ENCODE measurements at regions not wholly inside any gene's neighbourhood (a gene's known extent, or its start where the extent isn't known, plus 50 kb on each side); places are given as distances from the start of the nearest gene placed in this dataset.

DNA sequence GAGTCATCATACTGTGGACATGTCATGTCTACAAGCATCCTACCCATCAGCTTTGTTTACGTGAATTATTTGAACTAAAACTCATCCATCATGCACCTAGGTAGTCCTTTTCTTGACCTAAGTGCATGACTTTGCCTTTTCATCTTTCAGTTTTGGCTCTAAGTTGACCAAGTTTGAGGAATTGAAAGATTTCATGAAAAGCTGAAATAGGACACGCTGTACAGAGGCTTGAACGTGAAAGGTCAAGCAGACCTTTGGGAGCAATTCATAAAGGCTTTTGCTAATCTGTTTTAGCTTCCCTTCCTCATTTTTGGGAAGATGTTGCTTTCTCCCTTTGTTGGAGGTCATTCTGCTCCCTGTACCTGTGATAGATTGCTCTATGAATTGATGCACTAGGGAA, 55.1 kb upstream of the MLIP start:
- intact Hi-C loops (cut with DNase I) = no loop called here
- no peaks in the 10 kb centered on the region for H3K36me3 ChIP-seq
- no peak overlapping the region for H3K4me3 ChIP-seq
- no peaks in the 10 kb centered on the region for H3K27me3 ChIP-seq
- TF ChIP-seq, protein P1, sequence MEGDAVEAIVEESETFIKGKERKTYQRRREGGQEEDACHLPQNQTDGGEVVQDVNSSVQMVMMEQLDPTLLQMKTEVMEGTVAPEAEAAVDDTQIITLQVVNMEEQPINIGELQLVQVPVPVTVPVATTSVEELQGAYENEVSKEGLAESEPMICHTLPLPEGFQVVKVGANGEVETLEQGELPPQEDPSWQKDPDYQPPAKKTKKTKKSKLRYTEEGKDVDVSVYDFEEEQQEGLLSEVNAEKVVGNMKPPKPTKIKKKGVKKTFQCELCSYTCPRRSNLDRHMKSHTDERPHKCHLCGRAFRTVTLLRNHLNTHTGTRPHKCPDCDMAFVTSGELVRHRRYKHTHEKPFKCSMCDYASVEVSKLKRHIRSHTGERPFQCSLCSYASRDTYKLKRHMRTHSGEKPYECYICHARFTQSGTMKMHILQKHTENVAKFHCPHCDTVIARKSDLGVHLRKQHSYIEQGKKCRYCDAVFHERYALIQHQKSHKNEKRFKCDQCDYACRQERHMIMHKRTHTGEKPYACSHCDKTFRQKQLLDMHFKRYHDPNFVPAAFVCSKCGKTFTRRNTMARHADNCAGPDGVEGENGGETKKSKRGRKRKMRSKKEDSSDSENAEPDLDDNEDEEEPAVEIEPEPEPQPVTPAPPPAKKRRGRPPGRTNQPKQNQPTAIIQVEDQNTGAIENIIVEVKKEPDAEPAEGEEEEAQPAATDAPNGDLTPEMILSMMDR (IDR thresholded peaks at IDR 0.05) = no peak
- TF ChIP-seq EP300 (IDR thresholded peaks at IDR 0.05) (no peak), POLR2AphosphoS5 (IDR thresholded peaks at IDR 0.05) (no peak), POLR2A (IDR thresholded peaks at IDR 0.05) (no peak)
- H3K4me1 ChIP-seq = peaks cover 0 to 40% (median 5%) of the 10 kb centered on the region in 4 donors
- H3K27ac ChIP-seq = no peak overlapping the region
- H3K9me3 ChIP-seq = no peaks in the 10 kb centered on the region
- WGBS, 2 donors = 94% methylated on average over 3 of the region's 3 CpGs
- no peak for DNase-seq

DNA sequence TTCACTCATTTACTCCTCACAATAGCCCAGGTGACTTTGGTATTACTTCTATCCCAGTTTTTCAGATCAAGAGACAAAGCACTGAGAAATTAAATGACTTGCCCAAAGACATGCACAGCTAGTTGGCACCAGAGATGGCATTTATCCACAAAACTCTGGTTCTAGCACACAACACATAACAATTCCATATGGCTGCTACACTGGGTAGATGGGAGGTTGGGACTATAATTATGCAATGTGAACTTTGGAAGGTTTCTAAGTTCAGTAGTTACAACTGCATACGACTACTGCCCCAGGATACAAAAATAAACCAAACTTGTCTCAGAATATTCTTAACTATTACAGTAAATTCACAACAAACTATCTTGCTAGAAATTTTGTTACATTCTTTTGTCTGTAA, 54.2 kb upstream of the MLIP start:
- no peak overlapping the region for H3K27ac ChIP-seq

GRCh38 chr6:54058236-54058635, 53.0 kb upstream of the MLIP start:
- H3K27me3 ChIP-seq = no peaks in the 10 kb centered on the region
- no peak for TF ChIP-seq POLR2A (IDR thresholded peaks at IDR 0.05)
- TF ChIP-seq POLR2AphosphoS5 (IDR thresholded peaks at IDR 0.05) = no peak
- no peak for DNase-seq
- H3K4me1 ChIP-seq = peaks cover 0 to 47% (median 5%) of the 10 kb centered on the region in 4 donors
- no peak overlapping the region for H3K27ac ChIP-seq
- intact Hi-C loops (cut with DNase I) = no loop called here
- no peak overlapping the region for H3K4me3 ChIP-seq
- no peaks in the 10 kb centered on the region for H3K36me3 ChIP-seq
- no peaks in the 10 kb centered on the region for H3K9me3 ChIP-seq

More for the DNA sequence above, 54.2 kb upstream of the MLIP start:
- Histone ChIP-seq H3K4me1 (peaks cover 0 to 48% (median 5%) of the 10 kb centered on the region in 4 donors), H3K27me3 (no peaks in the 10 kb centered on the region), H3K9me3 (no peaks in the 10 kb centered on the region), H3K4me3 (no peak overlapping the region), H3K36me3 (no peaks in the 10 kb centered on the region)
- intact Hi-C loops (cut with DNase I) = no loop called here
- WGBS, 2 donors = 10 to 73% methylated on average over 1 of the region's 1 CpG
- DNase-seq = no peak
- TF ChIP-seq POLR2AphosphoS5 (IDR thresholded peaks at IDR 0.05) (no peak), POLR2A (IDR thresholded peaks at IDR 0.05) (no peak)
- TF ChIP-seq, protein P1 (IDR thresholded peaks at IDR 0.05) = no peak

- no peak overlapping the region for H3K27ac ChIP-seq
- H3K4me3 ChIP-seq = no peak overlapping the region
- intact Hi-C loops (cut with DNase I) = no loop called here
- H3K27me3 ChIP-seq = no peaks in the 10 kb centered on the region
- 81 to 90% methylated on average over 2 of the region's 2 CpGs for WGBS, 2 donors
- peaks cover 0 to 36% (median 1%) of the 10 kb centered on the region in 4 donors for H3K4me1 ChIP-seq
- no peaks in the 10 kb centered on the region for H3K9me3 ChIP-seq
- TF ChIP-seq POLR2AphosphoS5 (IDR thresholded peaks at IDR 0.05) (no peak), POLR2A (IDR thresholded peaks at IDR 0.05) (no peak), EP300 (IDR thresholded peaks at IDR 0.05) (no peak)
- TF ChIP-seq, protein P1 (IDR thresholded peaks at IDR 0.05) = no peak
- DNase-seq = no peak
- no peaks in the 10 kb centered on the region for H3K36me3 ChIP-seq
These were observed 51.6 kb upstream of the MLIP start for GRCh38 chr6:54059683-54060082.

GRCh38 chr6:54060286-54060685, 51.0 kb upstream of the MLIP start:
- peaks cover 0 to 36% (median 1%) of the 10 kb centered on the region in 4 donors for H3K4me1 ChIP-seq

More at GRCh38 chr6:54060286-54060685, 51.0 kb upstream of the MLIP start:
- H3K27me3 ChIP-seq = no peaks in the 10 kb centered on the region
- no peaks in the 10 kb centered on the region for H3K36me3 ChIP-seq
- intact Hi-C loops (cut with DNase I) = no loop called here
- no peak for DNase-seq
- no peak overlapping the region for H3K4me3 ChIP-seq
- 77 to 93% methylated on average over 2 of the region's 2 CpGs for WGBS, 2 donors
- H3K27ac ChIP-seq = no peak overlapping the region
- TF ChIP-seq EP300 (IDR thresholded peaks at IDR 0.05) = no peak
- TF ChIP-seq, protein P1 (IDR thresholded peaks at IDR 0.05) = no peak
- TF ChIP-seq POLR2AphosphoS5 (IDR thresholded peaks at IDR 0.05) = no peak
- no peak for TF ChIP-seq POLR2A (IDR thresholded peaks at IDR 0.05)
- no peaks in the 10 kb centered on the region for H3K9me3 ChIP-seq

Small RNA genes in the stretch of these regions (small RNA-seq; reads per million reads assigned to genes)
- gene ERHP2 = 0 reads per million in 3 donors
